HG02870 (cell line): ENCODE measurements at regions not wholly inside any gene's neighbourhood (a gene's known extent, or its start where the extent isn't known, plus 50 kb on each side); places are given as distances from the start of the nearest gene placed in this dataset.

Experiments used
- ATAC-seq: cut with Tn5 transposase; IDR thresholded peaks from one replicate; pipeline ENCODE4 v1.9.1; 2021; ENCODE audit warnings: mild to moderate bottlenecking, moderate library complexity; ENCODE audit not compliant: unreplicated experiment

- no peak for ATAC-seq
Observed at GRCh38 chr12:77578466-77579220, 252.1 kb upstream of the NAV3 start.

GRCh38 chr12:77577791-77578190 lies 252.9 kb upstream of the NAV3 start:
- no peak for ATAC-seq

- ATAC-seq: no peak
Observed at GRCh38 chr12:77575376-77575919, 255.2 kb upstream of the NAV3 start.

- no peak for ATAC-seq
Observed at GRCh38 chr12:77572371-77572770, 258.3 kb upstream of the NAV3 start.

DNA sequence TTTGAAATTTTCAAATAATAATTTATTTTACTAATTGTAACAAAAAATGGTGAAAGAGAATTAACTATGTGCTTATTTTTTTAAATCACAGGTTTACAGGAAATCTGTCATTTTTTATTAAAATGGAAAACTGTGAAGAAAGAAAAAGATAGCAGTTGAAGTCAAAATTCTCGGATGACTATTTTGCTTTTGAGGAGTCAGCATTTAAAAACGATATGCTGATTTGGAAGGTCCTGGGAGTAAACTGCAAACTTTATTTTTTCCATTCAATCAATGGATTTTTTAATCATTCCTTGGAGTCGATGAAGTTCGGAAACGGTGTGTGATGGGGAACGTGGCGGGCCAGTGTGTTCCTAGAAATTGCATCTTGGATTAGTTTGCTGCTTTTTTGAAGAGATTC lies 258.9 kb upstream of the NAV3 start:
- ATAC-seq: no peak

DNA sequence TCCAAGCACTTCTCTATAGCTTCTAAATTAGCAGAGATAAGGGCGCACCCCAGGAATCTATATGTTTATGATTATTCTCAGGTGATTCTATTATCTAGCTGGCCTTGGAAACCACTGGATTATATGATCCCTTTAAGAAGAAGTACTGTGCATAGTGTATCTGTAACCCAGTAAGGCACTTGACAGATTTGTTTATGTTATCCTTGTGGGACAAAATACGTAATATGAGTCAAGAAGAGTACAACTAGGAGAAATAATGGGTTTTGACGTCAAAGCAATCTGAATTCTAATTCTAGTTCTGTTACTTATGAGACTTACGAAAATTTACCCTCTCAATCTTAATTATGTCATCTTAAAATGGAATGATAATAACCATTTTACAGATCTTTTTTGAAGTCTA lies 259.6 kb upstream of the NAV3 start:
- no peak for ATAC-seq

- ATAC-seq: no peak
Observed at GRCh38 chr12:77569876-77570275, 260.8 kb upstream of the NAV3 start.

GRCh38 chr12:77560714-77561113 lies 270.0 kb upstream of the NAV3 start:
- no peak for ATAC-seq

GRCh38 chr12:77559400-77560074 lies 271.2 kb upstream of the NAV3 start:
- ATAC-seq: no peak

GRCh38 chr12:77555074-77555473 lies 275.6 kb upstream of the NAV3 start:
- no peak for ATAC-seq

DNA sequence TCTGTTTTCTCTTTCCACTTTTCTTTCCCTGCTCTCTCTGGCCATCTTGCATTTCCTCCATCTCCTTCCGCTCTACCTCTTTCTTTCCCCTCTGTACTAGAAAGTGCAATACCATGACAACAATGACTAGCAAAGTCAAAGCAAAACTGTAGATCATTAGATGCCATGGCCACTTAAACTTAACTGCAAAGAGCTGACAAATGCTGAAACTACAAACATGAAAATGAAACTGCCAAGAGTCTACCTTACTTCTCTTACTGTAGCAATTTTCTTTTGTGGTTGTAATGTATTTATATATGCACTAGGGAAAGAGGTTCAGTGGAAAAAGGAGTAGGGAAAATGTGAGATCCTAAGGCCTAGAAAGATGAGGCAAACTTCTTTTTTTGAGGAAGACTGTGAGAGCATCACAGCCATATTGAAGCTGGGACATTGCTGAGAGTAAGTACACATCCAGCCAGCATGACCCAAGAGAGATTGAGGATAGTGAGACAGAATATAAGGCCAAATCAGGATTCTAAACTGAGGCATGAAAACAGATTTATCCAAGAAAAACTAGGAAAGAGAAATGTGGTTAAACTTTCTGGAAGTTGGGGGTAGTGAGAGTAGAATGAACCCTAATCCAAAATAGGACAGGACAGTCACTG lies 276.6 kb upstream of the NAV3 start:
- ATAC-seq: peak; percentile 100

- no peak for ATAC-seq
Observed at GRCh38 chr12:77549383-77550128, 281.1 kb upstream of the NAV3 start.

- no peak for ATAC-seq
Observed at GRCh38 chr12:77548797-77549196, 281.9 kb upstream of the NAV3 start.

DNA sequence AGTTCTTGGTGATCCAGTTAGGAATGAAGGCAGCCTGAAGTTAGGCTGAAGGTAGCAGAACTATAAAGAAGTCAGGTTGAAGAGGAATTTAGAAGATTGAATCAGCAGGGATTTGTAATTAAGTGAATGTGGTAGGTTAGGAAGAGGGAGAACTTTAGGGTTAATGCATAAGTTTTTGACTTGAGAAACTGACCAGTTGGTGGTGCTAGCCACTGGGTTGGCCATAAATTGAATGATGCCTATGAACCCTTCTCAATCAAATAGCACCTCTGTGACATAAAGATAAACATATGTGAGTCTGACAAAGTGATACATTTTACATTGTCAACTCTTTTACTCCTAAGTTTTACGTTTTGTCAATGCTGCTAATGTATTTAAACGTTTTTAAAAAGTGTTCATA lies 290.6 kb upstream of the NAV3 start:
- ATAC-seq: no peak

DNA sequence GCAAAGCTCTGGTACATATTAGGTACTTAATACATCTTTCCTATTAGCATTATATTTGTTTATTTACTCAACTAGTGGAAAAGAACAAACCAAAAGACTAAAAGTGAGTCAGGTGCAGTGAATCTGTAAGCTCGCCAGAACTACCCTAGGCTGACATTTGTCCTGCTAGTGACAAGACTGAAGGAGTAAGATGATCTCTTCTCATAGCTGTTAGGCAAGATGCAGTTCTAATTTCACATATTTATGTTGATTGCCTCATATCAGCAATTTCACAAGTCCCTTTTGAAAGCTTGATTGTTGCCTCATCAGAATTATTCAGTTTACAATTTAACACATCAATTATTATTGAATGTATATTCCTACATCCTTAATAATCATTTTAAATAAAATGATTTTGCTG lies 293.0 kb upstream of the NAV3 start:
- no peak for ATAC-seq

DNA sequence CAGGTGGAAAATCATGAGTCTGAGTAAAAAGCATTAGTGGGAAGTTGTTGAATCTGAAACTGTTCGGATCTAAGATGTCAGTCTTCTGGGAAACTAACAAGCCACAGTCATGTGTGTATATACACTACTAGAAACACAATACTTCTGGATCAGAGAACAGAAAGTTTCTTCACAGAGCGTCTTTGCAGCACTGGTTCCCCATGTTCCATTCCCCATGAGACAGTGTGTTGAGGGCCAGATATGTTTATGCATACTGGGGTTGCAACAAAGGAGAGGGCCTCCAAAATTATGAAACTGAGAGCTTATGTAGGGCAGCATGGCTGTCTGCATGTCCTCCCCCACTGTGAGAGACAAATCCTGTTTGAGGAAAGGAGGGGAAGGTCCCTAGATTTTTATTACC lies 295.0 kb upstream of the NAV3 start:
- no peak for ATAC-seq

- ATAC-seq: no peak
Observed at GRCh38 chr12:77531912-77532311, 298.8 kb upstream of the NAV3 start.

- no peak for ATAC-seq
Observed at GRCh38 chr12:77522247-77522646, 308.4 kb upstream of the NAV3 start.

DNA sequence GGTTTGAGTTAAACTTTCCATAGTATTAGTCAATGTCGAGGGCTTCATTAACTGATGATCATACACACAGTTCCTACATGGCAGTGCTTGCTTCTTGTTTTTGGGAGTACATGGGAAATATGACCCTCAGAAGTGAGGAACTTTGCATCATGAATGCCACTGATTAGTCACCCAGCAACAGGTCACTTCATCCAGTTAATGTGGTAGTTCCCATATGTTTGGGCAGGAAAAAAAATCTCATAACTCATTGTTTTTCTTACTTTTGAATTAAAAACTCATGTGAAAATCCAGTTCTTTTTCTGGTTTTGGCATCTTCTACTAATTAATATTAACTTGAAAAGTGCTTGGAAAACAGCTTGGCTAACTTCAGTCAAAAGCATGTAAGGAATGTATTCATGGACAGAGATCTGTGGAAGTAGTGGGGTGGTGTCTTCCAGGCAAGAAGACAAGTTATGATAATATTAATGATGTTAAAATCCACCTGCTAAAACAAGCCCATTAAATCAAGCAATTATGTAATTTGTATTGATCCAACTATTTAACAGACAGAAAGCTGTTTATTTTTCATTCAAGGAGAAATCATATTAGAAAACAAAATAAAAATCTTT lies 309.1 kb upstream of the NAV3 start:
- ATAC-seq: no peak

DNA sequence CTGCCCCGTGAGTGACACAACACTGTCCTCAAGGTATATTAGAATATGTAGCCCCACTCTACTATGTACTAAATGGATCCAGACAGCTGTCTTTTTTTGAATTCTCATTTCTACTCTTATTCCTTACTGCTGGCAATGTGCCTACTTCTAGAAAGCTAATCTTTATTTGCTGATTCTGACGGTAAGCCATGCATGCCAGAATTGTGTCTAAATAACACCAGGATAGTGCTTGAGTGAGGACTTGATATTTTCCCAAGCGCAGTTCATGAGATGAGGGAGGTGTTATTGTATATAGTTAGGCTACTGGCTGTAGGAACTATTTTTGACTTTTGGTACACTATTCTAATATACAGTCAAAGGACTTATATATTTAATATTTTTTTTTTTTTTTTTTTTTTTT lies 316.2 kb upstream of the NAV3 start:
- ATAC-seq: no peak

GRCh38 chr12:77510985-77511384 lies 319.7 kb upstream of the NAV3 start:
- no peak for ATAC-seq
